ENCODE measurements at regions not wholly inside any gene's neighbourhood (a gene's known extent, or its start where the extent isn't known, plus 50 kb on each side); places are given as distances from the start of the nearest gene placed in this dataset.

GRCh38 chr10:130961506-130962239 is 349.8 kb downstream of the TCERG1L start:
- no peak for TF ChIP-seq CTCF (conservative IDR thresholded peaks at IDR 0.05; ENCODE audit: low read depth, low read length)
- no peak for TF ChIP-seq EZH2 (IDR thresholded peaks at IDR 0.05; ENCODE audit: borderline replicate concordance, low read depth, low read length, poor library complexity, severe bottlenecking)

Measured in A673 (cell line).